ENCODE measurements at regions not wholly inside any gene's neighbourhood (a gene's known extent, or its start where the extent isn't known, plus 50 kb on each side); places are given as distances from the start of the nearest gene placed in this dataset.

- TF ChIP-seq POLR2AphosphoS5 (IDR thresholded peaks at IDR 0.05; ENCODE audit: low read depth, low read length) (no peak), CTCF (IDR thresholded peaks at IDR 0.05) (no peak)
These were observed 1390.5 kb downstream of the TBC1D22A start for GRCh38 chr22:48152916-48153315.

Data from Panc1 (cell line).